Left ventricle myocardium inferior (tissue), 1 donor: ENCODE measurements at regions not wholly inside any gene's neighbourhood (a gene's known extent, or its start where the extent isn't known, plus 50 kb on each side); places are given as distances from the start of the nearest gene placed in this dataset.

Source experiments
- DNase-seq: peaks from one replicate; pipeline ENCODE4 v3.0.0-alpha.2; 2020
- H3K27ac ChIP-seq: fragments of 200-600 bp; replicated peaks from 2 replicates; pipeline ENCODE4 v1.8.0; 2021
- H3K27me3 ChIP-seq: fragments of 200-600 bp; 2 replicates; pipeline ENCODE4 v1.8.0; 2021; ENCODE audit warnings: low read depth
- H3K36me3 ChIP-seq: fragments of 200-600 bp; 2 replicates; pipeline ENCODE4 v1.8.0; 2021
- H3K4me1 ChIP-seq: fragments of 200-600 bp; 2 replicates; pipeline ENCODE4 v1.8.0; 2021
- H3K4me3 ChIP-seq: fragments of 200-600 bp; 2 replicates; pipeline ENCODE4 v1.8.0; 2021; ENCODE audit warnings: mild to moderate bottlenecking, moderate library complexity
- H3K9me3 ChIP-seq: fragments of 200-600 bp; replicated peaks from 2 replicates; pipeline ENCODE4 v1.8.0; 2021
- CTCF ChIP-seq: fragments of 200-600 bp; IDR thresholded peaks from 2 replicates; pipeline ENCODE4 v1.8.0; 2021; ENCODE audit warnings: antibody characterized with exemption, mild to moderate bottlenecking, borderline replicate concordance
- intact Hi-C: fragments of 100-400 bp; cut with micrococcal nuclease; formaldehyde crosslinking; loops from one replicate; pipeline ENCODE4 v1.11.0; 2022
- donor health status: DM: no; HTN: yes; CAD: no; lungs with severe emphysema.

DNA sequence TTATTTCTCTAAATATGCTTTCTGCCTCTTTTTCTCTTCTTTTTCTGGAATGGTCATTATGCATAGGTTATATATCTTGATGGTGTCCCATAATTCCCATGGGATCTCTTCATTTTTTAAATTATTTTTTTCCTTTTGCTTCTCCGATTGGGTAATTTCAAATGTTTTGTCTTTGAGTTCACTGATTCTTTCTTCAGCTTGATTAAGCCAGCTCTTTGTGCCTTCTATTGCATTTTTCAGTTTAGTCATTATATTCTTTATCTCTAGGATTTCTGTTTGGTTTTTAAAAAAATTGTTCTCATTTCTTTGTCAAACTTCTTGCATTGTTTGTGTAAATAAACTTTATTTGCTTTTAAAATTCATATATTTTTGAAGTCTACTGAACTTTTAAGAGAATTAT, 251.1 kb downstream of the INSIG2 start:
- Histone ChIP-seq H3K9me3 (peaks cover 58% of the 10 kb centered on the region), H3K27me3 (peaks cover 5% of the 10 kb centered on the region), H3K36me3 (no peaks in the 10 kb centered on the region), H3K4me1 (no peaks in the 10 kb centered on the region), H3K4me3 (no peak overlapping the region), H3K27ac (no peak overlapping the region)
- TF ChIP-seq CTCF: no peak
- DNase-seq: no peak
- intact Hi-C loops: no loop called here

DNA sequence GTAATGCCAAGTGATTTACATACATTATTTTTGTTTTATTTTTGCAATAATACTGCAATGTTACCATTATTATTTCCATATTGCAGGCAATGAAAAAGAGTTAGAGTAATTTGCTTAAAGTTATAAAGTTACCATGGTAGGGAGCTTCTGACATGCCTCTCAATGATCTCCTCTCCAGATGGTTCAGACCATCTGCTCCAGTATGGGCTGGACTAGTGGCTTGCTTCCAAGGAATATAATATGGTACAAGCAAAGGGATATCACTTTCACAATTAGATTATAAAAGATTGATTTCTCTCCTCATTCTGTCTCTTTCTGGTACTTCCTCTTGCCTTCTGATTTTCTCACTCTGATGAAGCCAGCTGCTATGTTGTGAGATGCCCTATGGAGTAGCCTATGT, 245.4 kb downstream of the INSIG2 start:
- H3K4me3 ChIP-seq: no peak overlapping the region
- no peaks in the 10 kb centered on the region for H3K4me1 ChIP-seq
- H3K27me3 ChIP-seq: peaks cover 12% of the 10 kb centered on the region
- TF ChIP-seq CTCF: no peak
- peaks cover 33% of the 10 kb centered on the region for H3K9me3 ChIP-seq
- no peak for DNase-seq
- intact Hi-C loops: no loop called here
- no peak overlapping the region for H3K27ac ChIP-seq
- no peaks in the 10 kb centered on the region for H3K36me3 ChIP-seq

GRCh38 chr2:118325321-118325955, 237.2 kb downstream of the INSIG2 start:
- Histone ChIP-seq H3K4me3 (no peak overlapping the region), H3K27ac (no peak overlapping the region), H3K27me3 (peaks cover 40% of the 10 kb centered on the region), H3K36me3 (no peaks in the 10 kb centered on the region), H3K4me1 (no peaks in the 10 kb centered on the region), H3K9me3 (no peaks in the 10 kb centered on the region)
- intact Hi-C loops: no loop called here
- TF ChIP-seq CTCF: no peak
- no peak for DNase-seq

DNA sequence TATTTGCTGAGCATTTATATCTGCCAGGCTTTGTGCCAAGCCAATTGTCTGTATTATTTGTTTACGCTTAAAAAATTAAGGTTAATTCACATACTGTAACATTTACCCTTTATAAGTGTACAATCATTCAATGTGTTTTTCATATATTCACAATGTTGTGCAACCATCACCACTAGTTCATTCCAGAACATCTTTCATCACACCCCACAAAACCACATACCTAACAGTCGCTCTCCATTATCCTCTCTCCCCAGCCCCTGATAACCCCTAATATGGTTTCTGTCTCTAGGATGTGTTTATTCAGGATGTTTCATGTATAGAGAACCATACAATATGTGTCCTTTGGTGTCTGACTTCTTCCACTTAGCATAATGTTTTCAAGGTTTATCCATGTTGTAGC, 234.1 kb downstream of the INSIG2 start:
- H3K27me3 ChIP-seq: peaks cover 53% of the 10 kb centered on the region
- intact Hi-C loops: no loop called here
- H3K4me3 ChIP-seq: no peak overlapping the region
- no peak for TF ChIP-seq CTCF
- no peaks in the 10 kb centered on the region for H3K36me3 ChIP-seq
- no peak overlapping the region for H3K27ac ChIP-seq
- H3K9me3 ChIP-seq: no peaks in the 10 kb centered on the region
- no peak for DNase-seq
- no peaks in the 10 kb centered on the region for H3K4me1 ChIP-seq

DNA sequence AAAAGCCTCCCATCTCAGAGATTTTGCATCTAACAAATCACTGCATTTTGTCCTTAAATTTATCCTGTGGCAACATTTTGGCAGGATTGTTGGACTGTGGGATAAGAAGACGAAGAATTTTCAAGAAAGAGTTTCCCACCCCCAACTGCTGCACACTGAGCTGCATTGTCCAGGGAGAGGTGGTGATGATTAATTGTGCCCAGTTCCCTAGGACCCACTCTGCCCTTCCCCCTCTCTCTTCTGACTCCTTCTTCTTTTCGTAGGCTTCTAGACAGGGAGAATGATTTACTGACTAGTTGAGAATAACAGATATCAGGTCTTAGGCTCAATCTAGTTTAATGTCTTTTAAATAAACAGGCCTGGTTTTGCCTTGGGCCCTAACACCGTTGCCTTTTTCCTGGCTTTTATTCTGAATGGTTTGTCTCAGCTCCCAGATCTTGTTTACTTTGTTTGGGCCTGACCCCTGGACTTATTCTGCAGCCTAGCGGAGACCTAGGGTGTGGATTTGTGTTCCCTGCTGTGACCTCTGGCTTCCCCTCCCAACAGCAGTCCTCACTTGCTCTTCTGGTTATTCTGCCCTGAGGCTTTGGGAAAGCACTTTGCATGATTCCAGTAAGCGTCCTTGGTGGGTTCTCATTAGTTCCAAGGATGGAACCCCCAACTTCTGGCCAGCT, 233.3 kb downstream of the INSIG2 start:
- DNase-seq: no peak
- Histone ChIP-seq H3K27ac (no peak overlapping the region), H3K9me3 (no peaks in the 10 kb centered on the region), H3K27me3 (peaks cover 57% of the 10 kb centered on the region), H3K36me3 (no peaks in the 10 kb centered on the region), H3K4me3 (no peak overlapping the region), H3K4me1 (no peaks in the 10 kb centered on the region)
- no peak for TF ChIP-seq CTCF
- intact Hi-C loops: no loop called here
